GM23338 (cell line): ENCODE measurements at regions not wholly inside any gene's neighbourhood (a gene's known extent, or its start where the extent isn't known, plus 50 kb on each side); places are given as distances from the start of the nearest gene placed in this dataset.

Experiments
- CREB1 ChIP-seq: fragments of 250-450 bp; sonication (Bioruptor Pico); IDR thresholded peaks from 2 replicates; pipeline ENCODE4 v1.5.0; 2020; ENCODE audit warnings: low read depth, mild to moderate bottlenecking, moderate library complexity
- EZH2 ChIP-seq: fragments of 200-600 bp; sonication (generic); IDR thresholded peaks from one replicate; pipeline ENCODE4 v1.8.0; 2017; ENCODE audit warnings: antibody characterized with exemption, mild to moderate bottlenecking, low read depth; ENCODE audit not compliant: unreplicated experiment
- EZH2phosphoT487 ChIP-seq: fragments of 200-600 bp; sonication (generic); IDR thresholded peaks from one replicate; pipeline ENCODE4 v1.8.1; 2018; ENCODE audit warnings: antibody characterized with exemption; ENCODE audit not compliant: unreplicated experiment
- JUNB ChIP-seq: IDR thresholded peaks from one replicate; pipeline ENCODE4 v1.6.1; 2016; ENCODE audit warnings: antibody characterized with exemption; ENCODE audit not compliant: unreplicated experiment
- NANOG ChIP-seq: IDR thresholded peaks from 2 replicates; pipeline ENCODE4 v1.6.1; 2016; ENCODE audit warnings: antibody characterized with exemption, borderline replicate concordance
- POLR2AphosphoS5 ChIP-seq: IDR thresholded peaks from 2 replicates; pipeline ENCODE4 v1.6.1; 2016; ENCODE audit warnings: antibody characterized with exemption, low read depth
- STAT1 ChIP-seq: IDR thresholded peaks from one replicate; pipeline ENCODE4 v1.6.1; 2016; ENCODE audit warnings: antibody characterized with exemption; ENCODE audit not compliant: unreplicated experiment
- ZNF331 ChIP-seq: fragments of 250-450 bp; sonication (Bioruptor Pico); IDR thresholded peaks from 2 replicates; pipeline ENCODE4 v1.5.0; 2020; ENCODE audit warnings: low read depth, mild to moderate bottlenecking, moderate library complexity
- TF ChIP-seq, protein P1 (sequence below): IDR thresholded peaks from one replicate; pipeline ENCODE4 v1.6.1; 2018; ENCODE audit warnings: antibody characterized with exemption; ENCODE audit not compliant: unreplicated experiment
- TF ChIP-seq, protein P2 (sequence below), 2 experiments: fragments of 200-600 bp in 1 of 2; sonication (generic) in 1 of 2; conservative IDR thresholded peaks; 2 replicates each; pipeline versions ENCODE4 v1.5.1 to v1.6.1; 2016 to 2017; ENCODE audit warnings: antibody characterized with exemption in 2 of 2, low read depth in 2 of 2, mild to moderate bottlenecking in 2 of 2, moderate library complexity in 1 of 2
- TF ChIP-seq, protein P3 (sequence below): fragments of 250-450 bp; sonication (Bioruptor Pico); IDR thresholded peaks from 2 replicates; pipeline ENCODE4 v1.5.0; 2020; ENCODE audit warnings: mild to moderate bottlenecking, moderate library complexity
- TF ChIP-seq, protein P4 (sequence below): IDR thresholded peaks from 2 replicates; pipeline ENCODE4 v1.6.1; 2016; ENCODE audit warnings: antibody characterized with exemption

DNA sequence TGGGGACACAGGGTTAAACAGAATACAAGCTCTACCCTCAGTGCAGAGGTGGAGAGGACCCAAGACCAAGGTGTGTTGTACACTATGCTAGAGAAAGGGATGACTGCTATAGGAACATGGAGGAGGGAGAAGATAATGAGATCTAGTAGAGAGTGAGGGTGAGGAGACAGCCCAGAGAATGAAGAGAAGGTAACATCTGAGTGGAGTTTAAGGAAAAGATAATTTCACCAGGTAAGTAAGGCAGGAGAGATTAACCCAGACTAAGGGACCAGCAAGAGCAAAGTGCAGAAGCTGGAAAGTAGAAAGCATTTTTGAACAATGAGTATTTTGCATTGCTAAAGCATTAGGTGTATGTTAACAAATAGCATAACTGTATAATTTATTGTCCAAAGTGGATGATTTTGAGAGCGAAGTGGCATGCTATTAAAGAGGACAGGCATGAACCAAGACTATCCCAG is 128.8 kb downstream of the RASSF10 start:
- TF ChIP-seq, protein P1, sequence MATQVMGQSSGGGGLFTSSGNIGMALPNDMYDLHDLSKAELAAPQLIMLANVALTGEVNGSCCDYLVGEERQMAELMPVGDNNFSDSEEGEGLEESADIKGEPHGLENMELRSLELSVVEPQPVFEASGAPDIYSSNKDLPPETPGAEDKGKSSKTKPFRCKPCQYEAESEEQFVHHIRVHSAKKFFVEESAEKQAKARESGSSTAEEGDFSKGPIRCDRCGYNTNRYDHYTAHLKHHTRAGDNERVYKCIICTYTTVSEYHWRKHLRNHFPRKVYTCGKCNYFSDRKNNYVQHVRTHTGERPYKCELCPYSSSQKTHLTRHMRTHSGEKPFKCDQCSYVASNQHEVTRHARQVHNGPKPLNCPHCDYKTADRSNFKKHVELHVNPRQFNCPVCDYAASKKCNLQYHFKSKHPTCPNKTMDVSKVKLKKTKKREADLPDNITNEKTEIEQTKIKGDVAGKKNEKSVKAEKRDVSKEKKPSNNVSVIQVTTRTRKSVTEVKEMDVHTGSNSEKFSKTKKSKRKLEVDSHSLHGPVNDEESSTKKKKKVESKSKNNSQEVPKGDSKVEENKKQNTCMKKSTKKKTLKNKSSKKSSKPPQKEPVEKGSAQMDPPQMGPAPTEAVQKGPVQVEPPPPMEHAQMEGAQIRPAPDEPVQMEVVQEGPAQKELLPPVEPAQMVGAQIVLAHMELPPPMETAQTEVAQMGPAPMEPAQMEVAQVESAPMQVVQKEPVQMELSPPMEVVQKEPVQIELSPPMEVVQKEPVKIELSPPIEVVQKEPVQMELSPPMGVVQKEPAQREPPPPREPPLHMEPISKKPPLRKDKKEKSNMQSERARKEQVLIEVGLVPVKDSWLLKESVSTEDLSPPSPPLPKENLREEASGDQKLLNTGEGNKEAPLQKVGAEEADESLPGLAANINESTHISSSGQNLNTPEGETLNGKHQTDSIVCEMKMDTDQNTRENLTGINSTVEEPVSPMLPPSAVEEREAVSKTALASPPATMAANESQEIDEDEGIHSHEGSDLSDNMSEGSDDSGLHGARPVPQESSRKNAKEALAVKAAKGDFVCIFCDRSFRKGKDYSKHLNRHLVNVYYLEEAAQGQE = no peak
- TF ChIP-seq, protein P2, sequence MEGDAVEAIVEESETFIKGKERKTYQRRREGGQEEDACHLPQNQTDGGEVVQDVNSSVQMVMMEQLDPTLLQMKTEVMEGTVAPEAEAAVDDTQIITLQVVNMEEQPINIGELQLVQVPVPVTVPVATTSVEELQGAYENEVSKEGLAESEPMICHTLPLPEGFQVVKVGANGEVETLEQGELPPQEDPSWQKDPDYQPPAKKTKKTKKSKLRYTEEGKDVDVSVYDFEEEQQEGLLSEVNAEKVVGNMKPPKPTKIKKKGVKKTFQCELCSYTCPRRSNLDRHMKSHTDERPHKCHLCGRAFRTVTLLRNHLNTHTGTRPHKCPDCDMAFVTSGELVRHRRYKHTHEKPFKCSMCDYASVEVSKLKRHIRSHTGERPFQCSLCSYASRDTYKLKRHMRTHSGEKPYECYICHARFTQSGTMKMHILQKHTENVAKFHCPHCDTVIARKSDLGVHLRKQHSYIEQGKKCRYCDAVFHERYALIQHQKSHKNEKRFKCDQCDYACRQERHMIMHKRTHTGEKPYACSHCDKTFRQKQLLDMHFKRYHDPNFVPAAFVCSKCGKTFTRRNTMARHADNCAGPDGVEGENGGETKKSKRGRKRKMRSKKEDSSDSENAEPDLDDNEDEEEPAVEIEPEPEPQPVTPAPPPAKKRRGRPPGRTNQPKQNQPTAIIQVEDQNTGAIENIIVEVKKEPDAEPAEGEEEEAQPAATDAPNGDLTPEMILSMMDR (conservative IDR thresholded peaks at IDR 0.05; ENCODE audit: low read depth in 2 of 2) = no peak
- TF ChIP-seq POLR2AphosphoS5 (no peak), EZH2 (no peak), EZH2phosphoT487 (no peak), JUNB (no peak), STAT1 (no peak), CREB1 (CRISPR knock-in tag) (no peak), NANOG (no peak), ZNF331 (CRISPR knock-in tag) (no peak)
- TF ChIP-seq, protein P3, sequence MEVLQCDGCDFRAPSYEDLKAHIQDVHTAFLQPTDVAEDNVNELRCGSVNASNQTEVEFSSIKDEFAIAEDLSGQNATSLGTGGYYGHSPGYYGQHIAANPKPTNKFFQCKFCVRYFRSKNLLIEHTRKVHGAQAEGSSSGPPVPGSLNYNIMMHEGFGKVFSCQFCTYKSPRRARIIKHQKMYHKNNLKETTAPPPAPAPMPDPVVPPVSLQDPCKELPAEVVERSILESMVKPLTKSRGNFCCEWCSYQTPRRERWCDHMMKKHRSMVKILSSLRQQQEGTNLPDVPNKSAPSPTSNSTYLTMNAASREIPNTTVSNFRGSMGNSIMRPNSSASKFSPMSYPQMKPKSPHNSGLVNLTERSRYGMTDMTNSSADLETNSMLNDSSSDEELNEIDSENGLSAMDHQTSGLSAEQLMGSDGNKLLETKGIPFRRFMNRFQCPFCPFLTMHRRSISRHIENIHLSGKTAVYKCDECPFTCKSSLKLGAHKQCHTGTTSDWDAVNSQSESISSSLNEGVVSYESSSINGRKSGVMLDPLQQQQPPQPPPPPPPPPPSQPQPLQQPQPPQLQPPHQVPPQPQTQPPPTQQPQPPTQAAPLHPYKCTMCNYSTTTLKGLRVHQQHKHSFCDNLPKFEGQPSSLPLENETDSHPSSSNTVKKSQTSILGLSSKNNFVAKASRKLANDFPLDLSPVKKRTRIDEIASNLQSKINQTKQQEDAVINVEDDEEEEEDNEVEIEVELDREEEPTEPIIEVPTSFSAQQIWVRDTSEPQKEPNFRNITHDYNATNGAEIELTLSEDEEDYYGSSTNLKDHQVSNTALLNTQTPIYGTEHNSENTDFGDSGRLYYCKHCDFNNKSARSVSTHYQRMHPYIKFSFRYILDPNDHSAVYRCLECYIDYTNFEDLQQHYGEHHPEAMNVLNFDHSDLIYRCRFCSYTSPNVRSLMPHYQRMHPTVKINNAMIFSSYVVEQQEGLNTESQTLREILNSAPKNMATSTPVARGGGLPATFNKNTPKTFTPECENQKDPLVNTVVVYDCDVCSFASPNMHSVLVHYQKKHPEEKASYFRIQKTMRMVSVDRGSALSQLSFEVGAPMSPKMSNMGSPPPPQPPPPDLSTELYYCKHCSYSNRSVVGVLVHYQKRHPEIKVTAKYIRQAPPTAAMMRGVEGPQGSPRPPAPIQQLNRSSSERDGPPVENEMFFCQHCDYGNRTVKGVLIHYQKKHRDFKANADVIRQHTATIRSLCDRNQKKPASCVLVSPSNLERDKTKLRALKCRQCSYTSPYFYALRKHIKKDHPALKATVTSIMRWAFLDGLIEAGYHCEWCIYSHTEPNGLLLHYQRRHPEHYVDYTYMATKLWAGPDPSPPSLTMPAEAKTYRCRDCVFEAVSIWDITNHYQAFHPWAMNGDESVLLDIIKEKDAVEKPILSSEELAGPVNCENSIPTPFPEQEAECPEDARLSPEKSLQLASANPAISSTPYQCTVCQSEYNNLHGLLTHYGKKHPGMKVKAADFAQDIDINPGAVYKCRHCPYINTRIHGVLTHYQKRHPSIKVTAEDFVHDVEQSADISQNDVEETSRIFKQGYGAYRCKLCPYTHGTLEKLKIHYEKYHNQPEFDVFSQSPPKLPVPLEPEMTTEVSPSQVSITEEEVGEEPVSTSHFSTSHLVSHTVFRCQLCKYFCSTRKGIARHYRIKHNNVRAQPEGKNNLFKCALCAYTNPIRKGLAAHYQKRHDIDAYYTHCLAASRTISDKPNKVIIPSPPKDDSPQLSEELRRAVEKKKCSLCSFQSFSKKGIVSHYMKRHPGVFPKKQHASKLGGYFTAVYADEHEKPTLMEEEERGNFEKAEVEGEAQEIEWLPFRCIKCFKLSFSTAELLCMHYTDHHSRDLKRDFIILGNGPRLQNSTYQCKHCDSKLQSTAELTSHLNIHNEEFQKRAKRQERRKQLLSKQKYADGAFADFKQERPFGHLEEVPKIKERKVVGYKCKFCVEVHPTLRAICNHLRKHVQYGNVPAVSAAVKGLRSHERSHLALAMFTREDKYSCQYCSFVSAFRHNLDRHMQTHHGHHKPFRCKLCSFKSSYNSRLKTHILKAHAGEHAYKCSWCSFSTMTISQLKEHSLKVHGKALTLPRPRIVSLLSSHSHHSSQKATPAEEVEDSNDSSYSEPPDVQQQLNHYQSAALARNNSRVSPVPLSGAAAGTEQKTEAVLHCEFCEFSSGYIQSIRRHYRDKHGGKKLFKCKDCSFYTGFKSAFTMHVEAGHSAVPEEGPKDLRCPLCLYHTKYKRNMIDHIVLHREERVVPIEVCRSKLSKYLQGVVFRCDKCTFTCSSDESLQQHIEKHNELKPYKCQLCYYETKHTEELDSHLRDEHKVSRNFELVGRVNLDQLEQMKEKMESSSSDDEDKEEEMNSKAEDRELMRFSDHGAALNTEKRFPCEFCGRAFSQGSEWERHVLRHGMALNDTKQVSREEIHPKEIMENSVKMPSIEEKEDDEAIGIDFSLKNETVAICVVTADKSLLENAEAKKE (CRISPR knock-in tag) = no peak
- TF ChIP-seq, protein P4, sequence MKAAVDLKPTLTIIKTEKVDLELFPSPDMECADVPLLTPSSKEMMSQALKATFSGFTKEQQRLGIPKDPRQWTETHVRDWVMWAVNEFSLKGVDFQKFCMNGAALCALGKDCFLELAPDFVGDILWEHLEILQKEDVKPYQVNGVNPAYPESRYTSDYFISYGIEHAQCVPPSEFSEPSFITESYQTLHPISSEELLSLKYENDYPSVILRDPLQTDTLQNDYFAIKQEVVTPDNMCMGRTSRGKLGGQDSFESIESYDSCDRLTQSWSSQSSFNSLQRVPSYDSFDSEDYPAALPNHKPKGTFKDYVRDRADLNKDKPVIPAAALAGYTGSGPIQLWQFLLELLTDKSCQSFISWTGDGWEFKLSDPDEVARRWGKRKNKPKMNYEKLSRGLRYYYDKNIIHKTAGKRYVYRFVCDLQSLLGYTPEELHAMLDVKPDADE = no peak
